GM12864 (cell line): ENCODE measurements at regions not wholly inside any gene's neighbourhood (a gene's known extent, or its start where the extent isn't known, plus 50 kb on each side); places are given as distances from the start of the nearest gene placed in this dataset.
"Not testable (repeated sequence)": the region's sequence is repeated elsewhere in the genome, so short reads cannot be mapped to it uniquely, and the experiment has no call there.

Experiments
- DNase-seq: peaks from one replicate; pipeline ENCODE4 v3.0.0-alpha.2; 2011; ENCODE audit warnings: low read depth
- H3K4me3 ChIP-seq: 2 replicates; pipeline ENCODE4 v1.5.1; 2011; ENCODE audit warnings: mild to moderate bottlenecking, low read depth, low read length, control low read depth
- TF ChIP-seq, protein P1 (sequence below): IDR thresholded peaks from 2 replicates; pipeline ENCODE4 v1.5.1; 2011; ENCODE audit warnings: low read depth, mild to moderate bottlenecking, moderate library complexity, low read length, control low read depth, inconsistent platforms; ENCODE audit errors: missing control alignments

DNA sequence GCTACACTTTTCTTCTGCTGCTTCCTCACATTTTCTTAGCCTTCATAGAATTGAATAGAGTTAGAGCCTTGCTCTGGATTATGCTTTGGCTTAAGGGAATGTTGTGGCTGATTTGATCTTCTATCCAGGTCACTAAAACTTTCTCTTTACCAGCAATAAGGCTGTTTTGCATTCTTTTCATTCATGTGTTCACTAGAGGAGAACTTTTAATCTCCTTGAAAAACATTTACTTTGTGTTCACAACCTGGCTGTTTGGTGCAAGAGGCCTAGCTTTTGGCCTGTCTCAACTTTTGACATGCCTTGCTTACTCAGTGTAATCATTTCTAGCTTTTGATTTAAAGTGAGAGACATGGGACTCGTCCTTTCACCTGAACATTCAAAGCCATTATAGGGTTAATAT, 87.7 kb upstream of the RAB40AL start:
- TF ChIP-seq, protein P1, sequence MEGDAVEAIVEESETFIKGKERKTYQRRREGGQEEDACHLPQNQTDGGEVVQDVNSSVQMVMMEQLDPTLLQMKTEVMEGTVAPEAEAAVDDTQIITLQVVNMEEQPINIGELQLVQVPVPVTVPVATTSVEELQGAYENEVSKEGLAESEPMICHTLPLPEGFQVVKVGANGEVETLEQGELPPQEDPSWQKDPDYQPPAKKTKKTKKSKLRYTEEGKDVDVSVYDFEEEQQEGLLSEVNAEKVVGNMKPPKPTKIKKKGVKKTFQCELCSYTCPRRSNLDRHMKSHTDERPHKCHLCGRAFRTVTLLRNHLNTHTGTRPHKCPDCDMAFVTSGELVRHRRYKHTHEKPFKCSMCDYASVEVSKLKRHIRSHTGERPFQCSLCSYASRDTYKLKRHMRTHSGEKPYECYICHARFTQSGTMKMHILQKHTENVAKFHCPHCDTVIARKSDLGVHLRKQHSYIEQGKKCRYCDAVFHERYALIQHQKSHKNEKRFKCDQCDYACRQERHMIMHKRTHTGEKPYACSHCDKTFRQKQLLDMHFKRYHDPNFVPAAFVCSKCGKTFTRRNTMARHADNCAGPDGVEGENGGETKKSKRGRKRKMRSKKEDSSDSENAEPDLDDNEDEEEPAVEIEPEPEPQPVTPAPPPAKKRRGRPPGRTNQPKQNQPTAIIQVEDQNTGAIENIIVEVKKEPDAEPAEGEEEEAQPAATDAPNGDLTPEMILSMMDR, result no peak
- DNase-seq, result no peak
- no peak overlapping the region for H3K4me3 ChIP-seq

GRCh38 chrX:102858826-102859549, 78.1 kb upstream of the RAB40AL start:
- H3K4me3 ChIP-seq, DNase-seq: not testable (repeated sequence)

- TF ChIP-seq, protein P1, result no peak
- DNase-seq, result no peak
- H3K4me3 ChIP-seq, result no peak overlapping the region
Measured at GRCh38 chrX:102859550-102859871, 77.6 kb upstream of the RAB40AL start.

- DNase-seq, result no peak
- TF ChIP-seq, protein P1, result no peak
- no peak overlapping the region for H3K4me3 ChIP-seq
Measured at GRCh38 chrX:102860235-102860634, 76.8 kb upstream of the RAB40AL start.

DNA sequence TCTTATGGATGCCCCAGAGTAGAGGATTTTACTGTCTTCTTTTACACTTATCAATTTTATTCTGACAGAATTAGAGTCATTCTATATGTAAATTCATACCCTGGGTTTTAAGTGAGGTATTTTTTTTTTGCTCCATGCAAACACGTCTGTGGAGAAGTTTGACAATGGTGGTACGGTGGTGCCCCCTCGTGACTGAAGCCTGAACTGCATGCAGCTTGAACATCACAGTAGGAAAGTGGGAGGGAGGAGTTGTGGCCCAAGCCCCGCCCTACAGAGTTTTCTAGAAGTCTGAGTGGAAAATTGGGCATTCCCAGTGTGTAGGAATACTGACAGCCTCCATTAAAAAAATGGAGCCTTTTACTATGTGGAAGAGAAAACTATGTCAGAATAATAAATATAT, 73.3 kb upstream of the RAB40AL start:
- DNase-seq, result peak; percentile 21
- TF ChIP-seq, protein P1, result peak; percentile 68
- H3K4me3 ChIP-seq, result no peak overlapping the region

GRCh38 chrX:102866981-102867656, 70.0 kb upstream of the RAB40AL start:
- H3K4me3 ChIP-seq, result no peak overlapping the region
- TF ChIP-seq, protein P1, result no peak
- DNase-seq, result no peak

GRCh38 chrX:102883491-102883890, 53.6 kb upstream of the RAB40AL start:
- TF ChIP-seq, protein P1, result no peak
- no peak for DNase-seq
- H3K4me3 ChIP-seq, result no peak overlapping the region
